ENCODE measurements at regions not wholly inside any gene's neighbourhood (a gene's known extent, or its start where the extent isn't known, plus 50 kb on each side); places are given as distances from the start of the nearest gene placed in this dataset.

DNA sequence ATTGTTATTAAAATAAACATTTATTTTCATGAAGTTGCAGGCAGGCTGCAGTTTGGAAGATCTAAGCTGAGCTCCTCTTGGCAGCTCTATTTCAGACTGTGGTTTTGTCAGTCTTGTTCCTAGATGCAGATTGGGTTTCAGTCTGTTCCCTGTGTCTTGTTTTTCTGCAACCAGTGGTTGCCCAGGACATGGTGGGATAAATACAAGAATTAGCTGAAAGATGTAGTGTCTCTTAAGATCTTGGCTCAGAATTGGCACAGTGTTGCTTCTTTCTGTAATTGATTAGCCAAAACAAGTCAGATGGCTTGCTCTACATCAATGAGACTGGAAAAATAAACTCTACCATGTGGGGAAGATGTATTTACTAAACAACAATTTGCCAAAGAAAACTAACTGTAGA is 283.0 kb upstream of the BOD1L1 start (continued):
- TF ChIP-seq, protein P1, sequence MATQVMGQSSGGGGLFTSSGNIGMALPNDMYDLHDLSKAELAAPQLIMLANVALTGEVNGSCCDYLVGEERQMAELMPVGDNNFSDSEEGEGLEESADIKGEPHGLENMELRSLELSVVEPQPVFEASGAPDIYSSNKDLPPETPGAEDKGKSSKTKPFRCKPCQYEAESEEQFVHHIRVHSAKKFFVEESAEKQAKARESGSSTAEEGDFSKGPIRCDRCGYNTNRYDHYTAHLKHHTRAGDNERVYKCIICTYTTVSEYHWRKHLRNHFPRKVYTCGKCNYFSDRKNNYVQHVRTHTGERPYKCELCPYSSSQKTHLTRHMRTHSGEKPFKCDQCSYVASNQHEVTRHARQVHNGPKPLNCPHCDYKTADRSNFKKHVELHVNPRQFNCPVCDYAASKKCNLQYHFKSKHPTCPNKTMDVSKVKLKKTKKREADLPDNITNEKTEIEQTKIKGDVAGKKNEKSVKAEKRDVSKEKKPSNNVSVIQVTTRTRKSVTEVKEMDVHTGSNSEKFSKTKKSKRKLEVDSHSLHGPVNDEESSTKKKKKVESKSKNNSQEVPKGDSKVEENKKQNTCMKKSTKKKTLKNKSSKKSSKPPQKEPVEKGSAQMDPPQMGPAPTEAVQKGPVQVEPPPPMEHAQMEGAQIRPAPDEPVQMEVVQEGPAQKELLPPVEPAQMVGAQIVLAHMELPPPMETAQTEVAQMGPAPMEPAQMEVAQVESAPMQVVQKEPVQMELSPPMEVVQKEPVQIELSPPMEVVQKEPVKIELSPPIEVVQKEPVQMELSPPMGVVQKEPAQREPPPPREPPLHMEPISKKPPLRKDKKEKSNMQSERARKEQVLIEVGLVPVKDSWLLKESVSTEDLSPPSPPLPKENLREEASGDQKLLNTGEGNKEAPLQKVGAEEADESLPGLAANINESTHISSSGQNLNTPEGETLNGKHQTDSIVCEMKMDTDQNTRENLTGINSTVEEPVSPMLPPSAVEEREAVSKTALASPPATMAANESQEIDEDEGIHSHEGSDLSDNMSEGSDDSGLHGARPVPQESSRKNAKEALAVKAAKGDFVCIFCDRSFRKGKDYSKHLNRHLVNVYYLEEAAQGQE (IDR thresholded peaks at IDR 0.05), result no peak

DNA sequence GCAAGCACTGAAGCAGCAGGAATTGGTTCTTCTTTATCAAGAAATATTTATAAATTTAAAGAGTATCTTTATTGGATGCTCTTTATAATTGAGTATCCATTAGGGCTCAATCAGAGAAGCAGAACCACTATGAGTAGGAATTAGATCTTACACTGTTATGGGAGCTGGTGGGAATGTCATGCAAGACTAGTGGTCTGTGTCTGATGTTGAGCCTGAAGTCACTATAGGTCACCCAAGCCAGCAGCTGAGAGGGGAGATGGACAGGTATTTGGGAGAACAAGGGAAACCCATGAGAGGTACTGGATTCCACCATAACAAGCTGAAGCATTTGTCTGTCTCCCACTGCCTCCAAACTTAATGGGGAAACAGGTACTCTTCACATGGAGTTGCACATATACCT is 283.7 kb upstream of the BOD1L1 start:
- no peak overlapping the region for H3K27ac ChIP-seq (ENCODE audit: low read depth in 1 of 2, low read length in 2 of 2)
- no peaks in the 10 kb centered on the region for H3K9me3 ChIP-seq (ENCODE audit: control insufficient read depth in 4 of 4, low read length in 3 of 4)
- DNase-seq (ENCODE audit: low spot score), result no peak
- TF ChIP-seq SP1 (IDR thresholded peaks at IDR 0.05), result no peak
- TF ChIP-seq NR2F2 (IDR thresholded peaks at IDR 0.05), result no peak
- TF ChIP-seq CTCF (IDR thresholded peaks at IDR 0.05; ENCODE audit: low read depth, low read length, missing input control), result no peak
- TF ChIP-seq MAX (IDR thresholded peaks at IDR 0.05), result no peak
- no peak for TF ChIP-seq YY1 (IDR thresholded peaks at IDR 0.05)
- no peak for TF ChIP-seq TAF1 (conservative IDR thresholded peaks at IDR 0.05)
- TF ChIP-seq FOXA1 (IDR thresholded peaks at IDR 0.05), result no peak
- TF ChIP-seq, protein P2, sequence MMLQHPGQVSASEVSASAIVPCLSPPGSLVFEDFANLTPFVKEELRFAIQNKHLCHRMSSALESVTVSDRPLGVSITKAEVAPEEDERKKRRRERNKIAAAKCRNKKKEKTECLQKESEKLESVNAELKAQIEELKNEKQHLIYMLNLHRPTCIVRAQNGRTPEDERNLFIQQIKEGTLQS (IDR thresholded peaks at IDR 0.05), result no peak
- no peak for TF ChIP-seq EGR1 (IDR thresholded peaks at IDR 0.05; ENCODE audit: low read depth in 2 of 2)
- TF ChIP-seq GABPA (IDR thresholded peaks at IDR 0.05 in 1 of 2, conservative IDR thresholded peaks at IDR 0.05 in 1 of 2), result no peak
- H3K36me3 ChIP-seq (ENCODE audit: control insufficient read depth in 4 of 4, insufficient read depth in 3 of 4, low read depth in 1 of 4, low read length in 3 of 4), result no peaks in the 10 kb centered on the region
- no peaks in the 10 kb centered on the region for H3K27me3 ChIP-seq (ENCODE audit: control insufficient read depth in 4 of 4, insufficient read depth in 4 of 4, low read length in 3 of 4)
- H3K4me3 ChIP-seq (ENCODE audit: low read depth in 1 of 3, low read length in 3 of 3), result no peak overlapping the region
- H3K4me1 ChIP-seq (ENCODE audit: control insufficient read depth in 4 of 4, insufficient read depth in 4 of 4, low read length in 3 of 4), result no peaks in the 10 kb centered on the region
- no peak overlapping the region for H3K9ac ChIP-seq (ENCODE audit: low read depth in 1 of 2, low read length in 2 of 2)

- TF ChIP-seq FOXA1 (IDR thresholded peaks at IDR 0.05) (no peak), RAD21 (IDR thresholded peaks at IDR 0.05) (no peak)
- no peak overlapping the region for H3K4me3 ChIP-seq (ENCODE audit: low read depth in 1 of 3, low read length in 3 of 3)
- no peak overlapping the region for H3K27ac ChIP-seq (ENCODE audit: low read depth in 1 of 2, low read length in 2 of 2)
- H3K4me1 ChIP-seq (ENCODE audit: control insufficient read depth in 4 of 4, insufficient read depth in 4 of 4, low read length in 3 of 4), result no peaks in the 10 kb centered on the region
- DNase-seq (ENCODE audit: low spot score), result no peak
- no peak overlapping the region for H3K9ac ChIP-seq (ENCODE audit: low read depth in 1 of 2, low read length in 2 of 2)
- no peaks in the 10 kb centered on the region for H3K36me3 ChIP-seq (ENCODE audit: control insufficient read depth in 4 of 4, insufficient read depth in 3 of 4, low read depth in 1 of 4, low read length in 3 of 4)
- H3K27me3 ChIP-seq (ENCODE audit: control insufficient read depth in 4 of 4, insufficient read depth in 4 of 4, low read length in 3 of 4), result no peaks in the 10 kb centered on the region
- 74% methylated on average over 2 of the region's 2 CpGs for WGBS
- no peaks in the 10 kb centered on the region for H3K9me3 ChIP-seq (ENCODE audit: control insufficient read depth in 4 of 4, low read length in 3 of 4)
These were observed 285.0 kb upstream of the BOD1L1 start for GRCh38 chr4:13912436-13912925.

Measured in liver (tissue), 8 donors.